ENCODE measurements at regions not wholly inside any gene's neighbourhood (a gene's known extent, or its start where the extent isn't known, plus 50 kb on each side); places are given as distances from the start of the nearest gene placed in this dataset.

GRCh38 chr14:42734041-42734440 lies 1127.4 kb downstream of the LRFN5 start:
- DNase-seq = no peak
- CTCF ChIA-PET = no interaction called here
- H3K4me3 ChIP-seq (ENCODE audit: low read length) = no peak overlapping the region

GRCh38 chr14:42732005-42732404 lies 1125.3 kb downstream of the LRFN5 start:
- intact Hi-C loops (cut with micrococcal nuclease) = no loop called here
- no peak for ATAC-seq
- BruUV-seq (replicated peaks) = no TSS peak

More at GRCh38 chr14:42734041-42734440, 1127.4 kb downstream of the LRFN5 start:
- Histone ChIP-seq H3K27ac (ENCODE audit: low read length) (no peak overlapping the region), H3K9me2 (replicated peaks; ENCODE audit: low read length) (no peaks in the 10 kb centered on the region), H3F3A (ENCODE audit: low read length, unreplicated experiment) (no peaks in the 10 kb centered on the region), H3K9ac (ENCODE audit: low read length) (no peak overlapping the region), H3K36me3 (ENCODE audit: low read depth, low read length) (no peaks in the 10 kb centered on the region), H3K79me2 (ENCODE audit: low read length) (no peaks in the 10 kb centered on the region), H3K4me1 (ENCODE audit: insufficient read depth, low read length) (no peaks in the 10 kb centered on the region), H3K9me3 (ENCODE audit: low read length) (no peaks in the 10 kb centered on the region), H2AFZ (ENCODE audit: low read length) (no peak overlapping the region), H3K27me3 (ENCODE audit: low read length) (no peaks in the 10 kb centered on the region), H3K4me2 (ENCODE audit: low read length) (no peak overlapping the region), H4K20me1 (ENCODE audit: low read length) (no peaks in the 10 kb centered on the region)
- TF ChIP-seq EZH2 (IDR thresholded peaks at IDR 0.05; ENCODE audit: low read length, unreplicated experiment) (no peak), CTCF (conservative IDR thresholded peaks at IDR 0.05; ENCODE audit: low read depth, low read length) (no peak), EZH2phosphoT487 (IDR thresholded peaks at IDR 0.05; ENCODE audit: borderline replicate concordance, low read length) (no peak)
- POLR2A ChIA-PET (ENCODE audit: unreplicated experiment) = no interaction called here
- BruUV-seq (replicated peaks) = no TSS peak
- ATAC-seq = no peak
- intact Hi-C loops (cut with micrococcal nuclease) = no loop called here

GRCh38 chr14:42731480-42731879 lies 1124.8 kb downstream of the LRFN5 start:
- DNase-seq (no peak), ATAC-seq (no peak)
- BruUV-seq (replicated peaks) = no TSS peak
- H4K20me1 ChIP-seq (ENCODE audit: low read length) = no peaks in the 10 kb centered on the region
- no peaks in the 10 kb centered on the region for H3F3A ChIP-seq (ENCODE audit: low read length, unreplicated experiment)
- ChIA-PET POLR2A (ENCODE audit: unreplicated experiment) (no interaction called here), CTCF (no interaction called here)
- no peak overlapping the region for H3K9ac ChIP-seq (ENCODE audit: low read length)
- no peak overlapping the region for H3K27ac ChIP-seq (ENCODE audit: low read length)
- no peak for TF ChIP-seq EZH2phosphoT487 (IDR thresholded peaks at IDR 0.05; ENCODE audit: borderline replicate concordance, low read length)
- no peak for TF ChIP-seq EZH2 (IDR thresholded peaks at IDR 0.05; ENCODE audit: low read length, unreplicated experiment)
- no peak for TF ChIP-seq CTCF (conservative IDR thresholded peaks at IDR 0.05; ENCODE audit: low read depth, low read length)
- intact Hi-C loops (cut with micrococcal nuclease) = no loop called here
- no peaks in the 10 kb centered on the region for H3K9me2 ChIP-seq (replicated peaks; ENCODE audit: low read length)
- no peaks in the 10 kb centered on the region for H3K36me3 ChIP-seq (ENCODE audit: low read depth, low read length)
- H3K4me3 ChIP-seq (ENCODE audit: low read length) = no peak overlapping the region
- no peaks in the 10 kb centered on the region for H3K4me1 ChIP-seq (ENCODE audit: insufficient read depth, low read length)
- no peaks in the 10 kb centered on the region for H3K79me2 ChIP-seq (ENCODE audit: low read length)
- no peaks in the 10 kb centered on the region for H3K27me3 ChIP-seq (ENCODE audit: low read length)
- no peak overlapping the region for H2AFZ ChIP-seq (ENCODE audit: low read length)
- H3K4me2 ChIP-seq (ENCODE audit: low read length) = no peak overlapping the region
- no peaks in the 10 kb centered on the region for H3K9me3 ChIP-seq (ENCODE audit: low read length)

More at GRCh38 chr14:42732005-42732404, 1125.3 kb downstream of the LRFN5 start:
- Histone ChIP-seq H4K20me1 (ENCODE audit: low read length) (no peaks in the 10 kb centered on the region), H3K9ac (ENCODE audit: low read length) (no peak overlapping the region), H3K4me2 (ENCODE audit: low read length) (no peak overlapping the region), H3K9me2 (replicated peaks; ENCODE audit: low read length) (no peaks in the 10 kb centered on the region), H3K36me3 (ENCODE audit: low read depth, low read length) (no peaks in the 10 kb centered on the region), H3K79me2 (ENCODE audit: low read length) (no peaks in the 10 kb centered on the region), H3F3A (ENCODE audit: low read length, unreplicated experiment) (no peaks in the 10 kb centered on the region), H2AFZ (ENCODE audit: low read length) (no peak overlapping the region), H3K27me3 (ENCODE audit: low read length) (no peaks in the 10 kb centered on the region), H3K9me3 (ENCODE audit: low read length) (no peaks in the 10 kb centered on the region), H3K4me1 (ENCODE audit: insufficient read depth, low read length) (no peaks in the 10 kb centered on the region), H3K4me3 (ENCODE audit: low read length) (no peak overlapping the region), H3K27ac (ENCODE audit: low read length) (no peak overlapping the region)
- no peak for TF ChIP-seq EZH2 (IDR thresholded peaks at IDR 0.05; ENCODE audit: low read length, unreplicated experiment)
- no peak for TF ChIP-seq CTCF (conservative IDR thresholded peaks at IDR 0.05; ENCODE audit: low read depth, low read length)
- TF ChIP-seq EZH2phosphoT487 (IDR thresholded peaks at IDR 0.05; ENCODE audit: borderline replicate concordance, low read length) = no peak
- DNase-seq = no peak
- POLR2A ChIA-PET (ENCODE audit: unreplicated experiment) = no interaction called here
- CTCF ChIA-PET = no interaction called here

Data from PC-3 (cell line).